GM21786 (cell line): ENCODE measurements at regions not wholly inside any gene's neighbourhood (a gene's known extent, or its start where the extent isn't known, plus 50 kb on each side); places are given as distances from the start of the nearest gene placed in this dataset.
"Not testable (repeated sequence)": the region's sequence is repeated elsewhere in the genome, so short reads cannot be mapped to it uniquely, and the experiment has no call there.

Experiments used
- ATAC-seq: cut with Tn5 transposase; IDR thresholded peaks from one replicate; pipeline ENCODE4 v1.9.1; 2021; ENCODE audit not compliant: unreplicated experiment

DNA sequence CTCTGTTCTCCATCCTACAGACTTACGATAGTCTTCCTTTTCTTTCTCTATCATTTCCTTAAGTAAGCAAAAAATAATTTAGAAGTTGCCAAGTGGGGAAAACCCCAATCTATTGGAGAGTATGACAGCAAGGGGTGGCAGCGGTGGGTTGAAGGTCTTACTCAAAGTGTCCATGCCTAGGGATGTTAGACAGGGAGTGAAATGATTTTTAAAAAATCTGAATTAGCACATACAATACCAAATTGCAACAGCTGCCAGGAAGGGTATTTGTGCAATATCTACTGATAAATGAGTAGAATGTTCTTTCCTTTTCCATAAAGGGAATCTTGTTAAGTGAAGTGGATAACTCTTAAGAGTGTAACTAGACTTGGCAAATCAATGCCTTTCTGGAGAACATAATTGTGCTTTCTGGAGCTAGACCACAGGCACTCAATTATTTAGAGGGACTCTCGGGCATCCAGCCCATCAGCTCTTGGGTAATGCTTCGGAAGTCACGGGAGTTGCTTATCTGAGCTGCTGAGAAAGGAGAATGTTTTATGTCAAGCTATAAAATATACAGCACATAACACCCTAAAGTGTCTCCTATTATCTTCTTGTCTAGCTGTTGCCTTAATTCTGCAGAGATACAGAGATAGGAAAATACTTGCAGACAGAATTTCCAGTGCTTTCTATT, 151.5 kb downstream of the KCNJ2 start:
- ATAC-seq = no peak

- no peak for ATAC-seq
These were observed 152.0 kb downstream of the KCNJ2 start for GRCh38 chr17:70321352-70321751.

DNA sequence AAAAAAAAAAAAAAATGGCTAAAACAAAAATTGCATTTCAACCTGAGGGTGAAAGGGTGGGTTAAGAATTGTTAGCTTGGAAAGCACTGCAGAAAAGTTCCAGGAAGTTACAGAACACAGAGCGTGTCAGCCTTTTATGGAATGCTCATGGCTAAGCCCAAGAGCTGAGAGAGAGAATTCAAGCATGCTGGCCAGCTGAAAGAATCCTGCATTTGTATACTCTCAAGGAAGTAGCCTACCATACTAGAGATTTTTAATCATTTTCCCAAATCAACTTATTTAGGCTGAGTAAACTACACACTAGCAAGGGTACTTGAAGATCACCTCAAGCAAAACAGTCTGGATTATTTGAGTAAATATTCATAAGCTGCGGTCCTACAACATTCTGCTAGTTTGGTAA, 153.9 kb downstream of the KCNJ2 start:
- ATAC-seq = no peak

GRCh38 chr17:70324031-70324430, 154.7 kb downstream of the KCNJ2 start:
- no peak for ATAC-seq

DNA sequence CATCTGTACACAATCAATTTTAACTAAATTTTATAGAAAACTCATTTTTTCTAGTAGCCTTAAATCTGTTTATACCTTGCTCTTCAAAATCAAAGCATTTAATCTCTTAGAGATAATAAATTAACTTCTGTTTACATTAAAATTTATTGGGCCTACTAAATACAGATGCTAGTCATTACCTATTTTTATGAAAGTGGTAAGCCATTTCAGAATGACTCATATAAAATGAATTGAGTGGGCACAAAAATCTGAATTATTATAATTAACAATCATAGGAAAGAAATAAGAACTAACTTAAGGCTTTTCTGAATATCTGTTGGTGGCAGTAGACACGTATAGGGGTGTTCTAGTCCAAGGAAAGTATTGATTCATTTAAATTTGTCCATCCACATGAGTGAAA, 157.9 kb downstream of the KCNJ2 start:
- no peak for ATAC-seq

- no peak for ATAC-seq
These were observed 158.4 kb downstream of the KCNJ2 start for GRCh38 chr17:70327723-70328122.

- no peak for ATAC-seq
These were observed 160.4 kb downstream of the KCNJ2 start for GRCh38 chr17:70329721-70330120.

DNA sequence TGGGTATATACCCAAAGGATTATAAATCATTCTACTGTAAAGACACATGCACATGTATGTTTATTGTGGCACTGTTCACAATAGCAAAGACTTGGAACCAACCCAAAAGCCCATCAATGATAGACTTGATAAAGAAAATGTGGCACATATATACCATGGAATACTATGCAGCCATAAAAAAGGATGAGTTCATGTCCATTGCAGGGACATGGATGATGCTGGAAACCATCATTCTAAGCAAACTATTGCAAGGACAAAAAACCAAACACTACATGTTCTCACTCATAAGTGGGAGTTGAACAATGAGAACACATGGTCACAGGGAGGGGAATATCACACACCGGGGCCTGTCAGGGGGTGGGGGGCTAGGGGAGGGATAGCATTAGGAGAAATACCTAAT, 161.7 kb downstream of the KCNJ2 start:
- not testable (repeated sequence) for ATAC-seq

DNA sequence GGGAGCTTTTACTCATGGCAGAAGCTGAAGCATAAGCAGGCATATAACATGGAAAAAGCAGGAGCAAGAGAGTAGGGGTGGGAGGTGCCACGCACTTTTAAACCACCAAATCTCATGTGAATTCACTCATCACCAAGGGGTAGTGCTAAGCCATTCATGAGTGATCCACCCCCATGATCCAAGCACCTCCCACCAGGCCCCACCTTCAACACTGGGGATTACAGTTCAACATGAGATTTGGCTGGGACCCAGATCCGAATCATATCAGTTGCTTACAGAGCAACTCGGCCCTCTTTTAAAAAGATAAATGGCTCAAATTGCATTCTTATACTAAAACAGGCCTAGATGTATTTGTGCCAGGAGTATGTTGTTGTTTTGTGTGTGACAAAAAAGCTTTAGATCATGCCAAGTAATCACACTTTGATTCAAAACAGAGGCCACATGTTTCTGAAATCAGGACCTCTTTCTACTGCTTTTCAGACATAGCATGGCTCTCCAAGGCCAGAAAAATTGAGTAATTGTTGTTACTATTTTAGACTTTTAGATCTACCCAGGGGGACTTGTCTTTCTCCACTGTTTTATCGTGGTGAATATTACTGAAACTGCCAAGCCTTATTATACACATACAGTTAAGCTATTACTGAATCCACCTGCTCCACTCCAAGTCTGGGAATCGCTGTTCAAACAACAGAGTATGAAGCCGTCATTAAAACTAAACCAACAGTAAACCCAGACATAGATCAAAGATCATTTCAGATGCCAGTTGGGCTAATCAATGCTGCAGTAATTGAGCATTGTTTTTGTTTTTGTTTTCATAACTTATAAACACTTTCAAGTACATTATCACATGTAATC, 163.3 kb downstream of the KCNJ2 start:
- ATAC-seq = no peak

GRCh38 chr17:70336411-70336810, 167.1 kb downstream of the KCNJ2 start:
- no peak for ATAC-seq

DNA sequence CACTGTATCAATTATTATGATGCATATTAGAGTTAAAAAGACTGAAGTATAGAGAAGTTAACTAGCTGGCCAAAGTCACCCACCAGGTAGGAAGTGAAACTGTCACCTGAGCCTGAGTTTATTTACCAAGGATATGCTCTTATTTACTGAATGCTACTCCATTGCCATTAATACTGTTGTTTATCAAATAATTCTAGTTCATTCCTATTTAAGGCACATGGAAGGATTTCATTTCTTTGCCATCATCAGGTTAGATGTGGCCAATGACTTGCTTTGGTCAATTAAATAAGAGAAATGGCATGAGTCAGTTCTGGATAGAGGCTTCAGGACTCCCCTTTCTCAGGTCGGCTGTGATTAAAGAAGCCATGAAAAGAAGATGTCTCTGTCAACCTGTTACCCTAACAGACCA, 169.6 kb downstream of the KCNJ2 start:
- ATAC-seq = no peak

DNA sequence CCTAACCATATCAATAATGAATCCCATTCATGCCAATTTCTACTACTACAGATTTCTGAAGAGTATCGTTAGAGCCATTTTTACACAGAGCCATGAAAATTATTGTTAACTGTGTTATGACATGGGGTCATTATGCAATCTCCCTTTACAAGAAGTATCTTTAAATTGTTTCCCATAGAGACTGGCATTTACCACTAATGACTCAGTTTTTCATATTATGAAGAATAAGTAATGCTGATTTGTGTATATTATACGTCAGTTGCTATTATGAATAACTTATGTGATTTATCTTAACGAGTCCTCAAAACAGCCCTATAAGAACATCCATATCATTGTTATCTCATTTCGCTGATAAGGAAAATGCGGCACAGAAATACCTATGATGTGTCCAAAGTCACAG, 173.8 kb downstream of the KCNJ2 start:
- no peak for ATAC-seq

- no peak for ATAC-seq
These were observed 175.2 kb downstream of the KCNJ2 start for GRCh38 chr17:70344386-70345060.

DNA sequence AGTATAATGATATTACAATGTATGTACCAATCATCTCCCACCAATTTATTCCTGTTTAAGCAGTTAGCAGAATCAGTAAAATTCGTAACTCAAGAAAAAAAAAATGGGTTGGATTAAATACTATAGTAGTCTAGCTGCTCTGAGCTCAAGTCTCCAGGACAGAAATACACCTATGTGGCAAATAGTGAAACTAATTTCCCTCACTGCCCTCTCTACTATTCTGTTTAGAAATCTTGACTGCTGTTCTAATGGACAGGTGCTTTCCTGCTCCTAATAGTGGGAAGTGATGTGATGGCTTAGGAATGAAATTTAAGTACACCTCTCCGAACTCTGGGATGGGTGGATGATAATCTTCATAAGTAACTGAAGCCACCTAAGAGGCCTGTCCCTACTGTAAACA, 175.7 kb downstream of the KCNJ2 start:
- ATAC-seq = no peak

DNA sequence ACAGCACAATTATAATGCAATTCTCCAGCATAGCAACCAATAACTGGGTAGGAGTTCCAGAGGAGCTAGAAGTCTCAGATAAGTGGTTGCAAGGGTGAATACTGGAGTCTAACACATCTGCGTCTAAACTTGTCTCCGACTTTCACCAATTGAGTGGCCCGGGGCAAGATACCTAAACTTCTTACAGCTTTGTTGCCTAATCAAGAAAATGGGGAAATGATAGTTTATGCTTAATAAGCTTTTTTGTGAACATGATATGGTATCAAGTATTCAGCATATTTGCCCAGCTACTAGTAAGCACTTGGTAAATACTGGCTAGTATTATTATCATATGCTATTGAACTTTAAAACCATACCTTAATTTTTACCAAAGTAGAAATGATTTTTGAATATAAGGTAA, 183.5 kb downstream of the KCNJ2 start:
- ATAC-seq = no peak

- no peak for ATAC-seq
These were observed 184.2 kb downstream of the KCNJ2 start for GRCh38 chr17:70353408-70354092.

- ATAC-seq = no peak
These were observed 185.9 kb downstream of the KCNJ2 start for GRCh38 chr17:70355185-70355584.

DNA sequence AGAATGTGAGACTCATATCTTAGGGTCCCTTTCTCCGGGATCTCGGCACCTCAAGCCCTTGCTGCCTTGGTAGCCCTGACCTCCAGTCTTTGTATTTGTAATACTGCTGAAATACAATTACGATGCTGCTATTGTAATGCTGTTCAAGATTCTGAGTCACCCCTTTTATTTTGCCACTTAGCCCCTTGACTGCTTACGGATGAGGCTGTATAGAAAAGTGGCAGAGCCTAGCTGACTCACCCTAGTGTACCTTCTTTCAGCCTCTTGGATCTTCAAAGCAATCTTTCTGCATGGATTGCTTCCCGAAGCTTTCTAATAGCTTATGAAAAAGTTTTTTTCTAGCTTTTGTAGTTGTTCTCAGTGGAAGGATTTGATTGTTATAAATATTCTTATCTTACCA, 187.9 kb downstream of the KCNJ2 start:
- ATAC-seq = no peak

GRCh38 chr17:70365091-70365583, 195.8 kb downstream of the KCNJ2 start:
- peak; percentile 89 for ATAC-seq

- ATAC-seq = no peak
These were observed 197.1 kb downstream of the KCNJ2 start for GRCh38 chr17:70366386-70366785.

GRCh38 chr17:70368011-70368410, 198.7 kb downstream of the KCNJ2 start:
- no peak for ATAC-seq
